A549 (cell line): ENCODE measurements at regions not wholly inside any gene's neighbourhood (a gene's known extent, or its start where the extent isn't known, plus 50 kb on each side); places are given as distances from the start of the nearest gene placed in this dataset.

ENCODE experiments used
- ATAC-seq, 2 experiments: fragments of 200-7000 bp in 1 of 2; fragments of >200 bp in 1 of 2; cut with Nextera tagmentation in 1 of 2; cut with Tn5 transposase in 1 of 2; 3 replicates each; pipeline versions ENCODE4 v1.8.0 to v1.9.1; 2018 to 2020; ENCODE audit warnings: mild to moderate bottlenecking in 1 of 2, moderate library complexity in 1 of 2
- CTCF ChIA-PET: fragments of 300-600 bp; sonication (Branson Sonifier 250); formaldehyde crosslinking; extraction: SDS; loops from one replicate; lab custom pipeline; 2021; ENCODE audit warnings: antibody characterized with exemption, inconsistent platforms; lab: Yijun Ruan, JAX
- POLR2A ChIA-PET: fragments of 350-600 bp; formaldehyde crosslinking; extraction: SDS; loops from one replicate; lab custom pipeline; 2021; ENCODE audit warnings: antibody characterized with exemption, inconsistent platforms; lab: Yijun Ruan, JAX
- DNase-seq, 2 experiments: peaks; one replicate each; pipeline versions ENCODE4 v3.0.0 to v3.0.0-alpha.2; 2011 to 2016; ENCODE audit warnings: low read depth in 1 of 2, low spot score in 1 of 2
- FAIRE-seq: peaks from 2 replicates; lab custom pipeline; 2011; peaks lifted over from hg19 to GRCh38; lab: Jason Lieb, UNC
- H3K27ac ChIP-seq, 2 experiments: fragments of >200 bp; sonication (Bioruptor Twin); formaldehyde crosslinking; 3 replicates each; pipeline ENCODE4 v1.5.1; 2016 to 2017
- H3K4me1 ChIP-seq: fragments of >200 bp; sonication (Bioruptor Twin); formaldehyde crosslinking; 3 replicates; pipeline ENCODE4 v1.6.1; 2016
- H3K4me2 ChIP-seq: fragments of >200 bp; sonication (Bioruptor Twin); formaldehyde crosslinking; 3 replicates; pipeline ENCODE4 v1.6.1; 2016
- H3K4me3 ChIP-seq: fragments of >200 bp; sonication (Bioruptor Twin); formaldehyde crosslinking; 3 replicates; pipeline ENCODE4 v1.5.1; 2016
- H3K9me3 ChIP-seq: fragments of >200 bp; sonication (Bioruptor Twin); formaldehyde crosslinking; 3 replicates; pipeline ENCODE4 v1.6.1; 2016
- BHLHE40 ChIP-seq: IDR thresholded peaks from 2 replicates; pipeline ENCODE4 v1.6.1; 2012; ENCODE audit warnings: low read depth, low read length, inconsistent platforms
- CBX2 ChIP-seq: fragments of 200-600 bp; sonication (generic); IDR thresholded peaks from 2 replicates; pipeline ENCODE4 v1.6.1; 2016; ENCODE audit warnings: low read depth, mild to moderate bottlenecking, borderline replicate concordance
- CBX8 ChIP-seq: fragments of 200-600 bp; sonication (generic); IDR thresholded peaks from 2 replicates; pipeline ENCODE4 v1.6.1; 2016
- CHD4 ChIP-seq: fragments of 200-600 bp; sonication (generic); IDR thresholded peaks from 2 replicates; pipeline ENCODE4 v1.6.1; 2016; ENCODE audit warnings: antibody characterized with exemption, mild to moderate bottlenecking, borderline replicate concordance
- EHF ChIP-seq: fragments of 250-450 bp; sonication (Bioruptor Pico); IDR thresholded peaks from 2 replicates; pipeline ENCODE4 v1.5.0; 2020; ENCODE audit warnings: mild to moderate bottlenecking
- ESRRA ChIP-seq: fragments of 150-350 bp; IDR thresholded peaks from 2 replicates; pipeline ENCODE4 v1.6.1; 2014; ENCODE audit warnings: mild to moderate bottlenecking, low read length, borderline replicate concordance
- FOSL2 ChIP-seq, 2 experiments: fragments of 450-650 bp in 1 of 2; fragments of >200 bp in 1 of 2; sonication (Bioruptor Twin) in 1 of 2; formaldehyde crosslinking; IDR thresholded peaks; 2 replicates each; pipeline versions ENCODE4 v1.5.0 to v1.6.1; 2016 to 2020; ENCODE audit warnings: mild to moderate bottlenecking in 1 of 2, moderate library complexity in 1 of 2
- FOXS1 ChIP-seq: fragments of 250-450 bp; sonication (Bioruptor Pico); IDR thresholded peaks from 2 replicates; pipeline ENCODE4 v1.5.0; 2020; ENCODE audit warnings: mild to moderate bottlenecking, moderate library complexity
- HDAC2 ChIP-seq: fragments of 200-600 bp; sonication (generic); IDR thresholded peaks from 2 replicates; pipeline ENCODE4 v1.6.1; 2016
- HMGXB4 ChIP-seq: fragments of 250-450 bp; sonication (Bioruptor Pico); IDR thresholded peaks from 2 replicates; pipeline ENCODE4 v1.5.0; 2021; ENCODE audit warnings: mild to moderate bottlenecking, moderate library complexity, borderline replicate concordance
- KDM1A ChIP-seq: fragments of 200-600 bp; sonication (generic); IDR thresholded peaks from 2 replicates; pipeline ENCODE4 v1.6.1; 2016; ENCODE audit warnings: low read depth, mild to moderate bottlenecking
- KDM5A ChIP-seq: fragments of 200-600 bp; sonication (generic); IDR thresholded peaks from 2 replicates; pipeline ENCODE4 v1.6.1; 2016; ENCODE audit warnings: antibody characterized with exemption, mild to moderate bottlenecking
- MAFK ChIP-seq: fragments of 450-650 bp; IDR thresholded peaks from 2 replicates; pipeline ENCODE4 v1.6.1; 2014; ENCODE audit not compliant: partially characterized antibody
- MAZ ChIP-seq: fragments of 150-350 bp; IDR thresholded peaks from 2 replicates; pipeline ENCODE4 v1.6.1; 2014; ENCODE audit warnings: antibody characterized with exemption, low read depth, low read length, borderline replicate concordance
- MYC ChIP-seq: IDR thresholded peaks from 2 replicates; pipeline ENCODE4 v1.6.1; 2012; ENCODE audit warnings: mild to moderate bottlenecking, inconsistent platforms, low read length, improper control_type of control experiment, borderline replicate concordance
- NPAS2 ChIP-seq: fragments of 250-450 bp; sonication (Bioruptor Pico); IDR thresholded peaks from 2 replicates; pipeline ENCODE4 v1.8.0; 2022; ENCODE audit warnings: mild to moderate bottlenecking, moderate library complexity, borderline replicate concordance
- NR3C1 ChIP-seq: fragments of >200 bp; sonication (Bioruptor Twin); formaldehyde crosslinking; IDR thresholded peaks from 3 replicates; pipeline ENCODE4 v1.6.1; 2017
- PBX3 ChIP-seq: IDR thresholded peaks from 2 replicates; pipeline ENCODE4 v1.6.1; 2012
- RAD21 ChIP-seq, 2 experiments: fragments of >200 bp in 1 of 2; sonication (Bioruptor Twin) in 1 of 2; formaldehyde crosslinking in 1 of 2; IDR thresholded peaks in 1 of 2; conservative IDR thresholded peaks in 1 of 2; 2 replicates in 1 of 2; 3 replicates in 1 of 2; pipeline ENCODE4 v1.6.1; 2012 to 2018; ENCODE audit warnings: inconsistent platforms in 1 of 2
- RARB ChIP-seq: fragments of 250-450 bp; sonication (Bioruptor Pico); IDR thresholded peaks from 2 replicates; pipeline ENCODE4 v1.8.0; 2021; ENCODE audit warnings: mild to moderate bottlenecking, moderate library complexity
- SMC3 ChIP-seq: fragments of >200 bp; sonication (Bioruptor Twin); formaldehyde crosslinking; IDR thresholded peaks from 3 replicates; pipeline ENCODE4 v1.6.1; 2018; ENCODE audit warnings: inconsistent platforms
- TFCP2L1 ChIP-seq: fragments of 250-450 bp; sonication (Bioruptor Pico); IDR thresholded peaks from 2 replicates; pipeline ENCODE4 v1.5.0; 2021; ENCODE audit warnings: mild to moderate bottlenecking
- TP53 ChIP-seq: fragments of 250-450 bp; sonication (Bioruptor Pico); IDR thresholded peaks from 2 replicates; pipeline ENCODE4 v1.5.0; 2021; ENCODE audit warnings: mild to moderate bottlenecking, moderate library complexity
- ZSCAN20 ChIP-seq: fragments of 250-450 bp; sonication (Bioruptor Pico); IDR thresholded peaks from 2 replicates; pipeline ENCODE4 v1.8.0; 2022; ENCODE audit warnings: mild to moderate bottlenecking, moderate library complexity
- WGBS: methylation state at CpG from one replicate; pipeline ENCODE4 v1.1.6; 2017; ENCODE audit errors: missing lambda C conversion rate; 5-methylcytosine and 5-hydroxymethylcytosine counted together
- TF ChIP-seq, protein P1 (sequence below): IDR thresholded peaks from 2 replicates; pipeline ENCODE4 v1.6.1; 2012; ENCODE audit warnings: low read depth, borderline replicate concordance
- TF ChIP-seq, protein P2 (sequence below): fragments of 150-350 bp; IDR thresholded peaks from 2 replicates; pipeline ENCODE4 v1.6.1; 2014; ENCODE audit warnings: low read depth, mild to moderate bottlenecking, low read length

GRCh38 chr2:20914771-20915170, 91.9 kb upstream of the LDAH start:
- no peak for TF ChIP-seq KDM1A
- no peak for TF ChIP-seq TFCP2L1 (CRISPR knock-in tag)
- no peak for TF ChIP-seq RAD21 (conservative IDR thresholded peaks at IDR 0.05 in 1 of 2, IDR thresholded peaks at IDR 0.05 in 1 of 2)
- TF ChIP-seq FOSL2 (IDR thresholded peaks at IDR 0.05), result no peak
- no peak for TF ChIP-seq FOSL2 (CRISPR knock-in tag; IDR thresholded peaks at IDR 0.05)
- TF ChIP-seq MAFK, result no peak
- no peak for TF ChIP-seq NR3C1
- no peak for TF ChIP-seq RARB (CRISPR knock-in tag)
- TF ChIP-seq ZSCAN20 (CRISPR knock-in tag), result no peak
- no peak for TF ChIP-seq FOXS1
- TF ChIP-seq TP53 (CRISPR knock-in tag), result no peak
- no peak for TF ChIP-seq NPAS2 (CRISPR knock-in tag)
- no peak for TF ChIP-seq MYC
- no peak for TF ChIP-seq HDAC2
- 54% methylated on average over 5 of the region's 5 CpGs for WGBS
- no peaks in the 10 kb centered on the region for H3K4me1 ChIP-seq
- H3K4me2 ChIP-seq, result no peak overlapping the region
- FAIRE-seq, result no peak
- DNase-seq, result no peak
- no peak for ATAC-seq
- no peaks in the 10 kb centered on the region for H3K9me3 ChIP-seq
- H3K4me3 ChIP-seq, result no peak overlapping the region
- H3K27ac ChIP-seq, result no peak overlapping the region
- ChIA-PET POLR2A (no interaction called here), CTCF (interaction anchor here (1.0 to 1.8 kb wide), 2 partner anchors 12 to 253 kb away, joined by 5 to 6 read pairs; no protein-coding TSS in a partner anchor)

DNA sequence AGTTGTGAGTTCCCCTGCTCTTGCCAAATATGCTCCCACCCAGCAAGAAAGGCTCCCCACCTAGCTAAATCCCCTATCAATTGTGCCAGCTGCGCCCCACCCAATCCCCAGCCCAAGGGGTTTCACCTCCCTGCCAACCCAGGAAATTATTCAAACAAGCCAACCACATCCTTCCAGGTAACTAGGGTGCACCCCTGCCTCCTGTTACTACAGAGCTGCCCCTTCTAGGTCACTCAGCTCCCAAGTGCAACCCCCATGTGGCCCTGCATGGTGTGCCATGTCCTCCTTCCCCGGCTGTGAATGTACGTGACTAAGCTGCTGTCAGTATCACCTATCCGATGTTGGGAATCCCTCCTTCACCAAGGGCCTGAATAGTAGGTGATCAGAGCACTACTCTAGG, 91.2 kb upstream of the LDAH start:
- POLR2A ChIA-PET, result no interaction called here
- no peak overlapping the region for H3K4me3 ChIP-seq
- TF ChIP-seq TFCP2L1 (CRISPR knock-in tag) (no peak), PBX3 (no peak), BHLHE40 (no peak), HMGXB4 (no peak), CHD4 (no peak), SMC3 (no peak), FOXS1 (no peak), MAZ (no peak), ESRRA (no peak), CBX2 (no peak), MAFK (no peak), EHF (CRISPR knock-in tag) (no peak), KDM1A (no peak), CBX8 (no peak), KDM5A (no peak)
- TF ChIP-seq, protein P1, sequence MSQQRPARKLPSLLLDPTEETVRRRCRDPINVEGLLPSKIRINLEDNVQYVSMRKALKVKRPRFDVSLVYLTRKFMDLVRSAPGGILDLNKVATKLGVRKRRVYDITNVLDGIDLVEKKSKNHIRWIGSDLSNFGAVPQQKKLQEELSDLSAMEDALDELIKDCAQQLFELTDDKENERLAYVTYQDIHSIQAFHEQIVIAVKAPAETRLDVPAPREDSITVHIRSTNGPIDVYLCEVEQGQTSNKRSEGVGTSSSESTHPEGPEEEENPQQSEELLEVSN, result no peak
- TF ChIP-seq, protein P2, sequence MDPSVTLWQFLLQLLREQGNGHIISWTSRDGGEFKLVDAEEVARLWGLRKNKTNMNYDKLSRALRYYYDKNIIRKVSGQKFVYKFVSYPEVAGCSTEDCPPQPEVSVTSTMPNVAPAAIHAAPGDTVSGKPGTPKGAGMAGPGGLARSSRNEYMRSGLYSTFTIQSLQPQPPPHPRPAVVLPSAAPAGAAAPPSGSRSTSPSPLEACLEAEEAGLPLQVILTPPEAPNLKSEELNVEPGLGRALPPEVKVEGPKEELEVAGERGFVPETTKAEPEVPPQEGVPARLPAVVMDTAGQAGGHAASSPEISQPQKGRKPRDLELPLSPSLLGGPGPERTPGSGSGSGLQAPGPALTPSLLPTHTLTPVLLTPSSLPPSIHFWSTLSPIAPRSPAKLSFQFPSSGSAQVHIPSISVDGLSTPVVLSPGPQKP, result no peak
- TF ChIP-seq, all 56 proteins: peak for 0
- no peaks in the 10 kb centered on the region for H3K9me3 ChIP-seq
- CTCF ChIA-PET, result interaction anchor here (1.3 to 1.8 kb wide), 2 partner anchors 51 to 253 kb away, joined by 4 to 6 read pairs; no protein-coding TSS in a partner anchor
- no peak overlapping the region for H3K4me2 ChIP-seq
- FAIRE-seq (no peak), DNase-seq (no peak), ATAC-seq (no peak)
- no peaks in the 10 kb centered on the region for H3K4me1 ChIP-seq
- 47% methylated on average over 4 of the region's 4 CpGs for WGBS
- H3K27ac ChIP-seq, result no peak overlapping the region
